HEK293T (cell line): ENCODE measurements at regions not wholly inside any gene's neighbourhood (a gene's known extent, or its start where the extent isn't known, plus 50 kb on each side); places are given as distances from the start of the nearest gene placed in this dataset.

Experiments
- CTCF ChIA-PET: fragments of 350-600 bp; formaldehyde crosslinking; extraction: SDS; loops from one replicate; lab custom pipeline; 2021; ENCODE audit warnings: antibody characterized with exemption, inconsistent platforms; lab: Yijun Ruan, JAX
- POLR2A ChIA-PET: fragments of 350-600 bp; formaldehyde crosslinking; extraction: SDS; loops from one replicate; lab custom pipeline; 2020; ENCODE audit warnings: antibody characterized with exemption, inconsistent platforms; lab: Yijun Ruan, JAX
- DNase-seq: peaks from one replicate; pipeline ENCODE4 v3.0.0; 2012; ENCODE audit warnings: mixed read lengths; ENCODE audit errors: extremely low spot score
- ARNT ChIP-seq: fragments of 450-650 bp; IDR thresholded peaks from 2 replicates; pipeline ENCODE4 v1.6.1; 2017; ENCODE audit warnings: mild to moderate bottlenecking
- BHLHE40 ChIP-seq: fragments of 450-650 bp; IDR thresholded peaks from 2 replicates; pipeline ENCODE4 v1.6.1; 2016; ENCODE audit warnings: mild to moderate bottlenecking, moderate library complexity, borderline replicate concordance
- CTBP1 ChIP-seq: fragments of 450-650 bp; IDR thresholded peaks from 2 replicates; pipeline ENCODE4 v1.6.1; 2016; ENCODE audit warnings: borderline replicate concordance
- ELF4 ChIP-seq: fragments of 450-650 bp; IDR thresholded peaks from 2 replicates; pipeline ENCODE4 v1.6.1; 2017; ENCODE audit warnings: antibody characterized with exemption
- FOXA1 ChIP-seq: fragments of 450-650 bp; IDR thresholded peaks from 2 replicates; pipeline ENCODE4 v1.6.1; 2016; ENCODE audit warnings: mild to moderate bottlenecking
- FOXK2 ChIP-seq: fragments of 450-650 bp; IDR thresholded peaks from 2 replicates; pipeline ENCODE4 v1.6.1; 2016; ENCODE audit warnings: mild to moderate bottlenecking
- FOXM1 ChIP-seq: fragments of 450-650 bp; IDR thresholded peaks from 2 replicates; pipeline ENCODE4 v1.6.1; 2017; ENCODE audit warnings: mild to moderate bottlenecking, borderline replicate concordance
- HDGF ChIP-seq: fragments of 450-650 bp; IDR thresholded peaks from 2 replicates; pipeline ENCODE4 v1.6.1; 2017; ENCODE audit warnings: antibody characterized with exemption, borderline replicate concordance
- L3MBTL2 ChIP-seq: fragments of 450-650 bp; conservative IDR thresholded peaks from 2 replicates; pipeline ENCODE4 v1.6.1; 2016; ENCODE audit warnings: mild to moderate bottlenecking
- LEF1 ChIP-seq: fragments of 450-650 bp; IDR thresholded peaks from 2 replicates; pipeline ENCODE4 v1.6.1; 2017; ENCODE audit warnings: mild to moderate bottlenecking, borderline replicate concordance
- NFRKB ChIP-seq: fragments of 450-650 bp; IDR thresholded peaks from 2 replicates; pipeline ENCODE4 v1.6.1; 2016; ENCODE audit warnings: mild to moderate bottlenecking, moderate library complexity
- PKNOX1 ChIP-seq: fragments of 450-650 bp; IDR thresholded peaks from 2 replicates; pipeline ENCODE4 v1.6.1; 2016
- SP1 ChIP-seq: fragments of 450-650 bp; IDR thresholded peaks from 2 replicates; pipeline ENCODE4 v1.6.1; 2017
- SUZ12 ChIP-seq: fragments of 450-650 bp; IDR thresholded peaks from 2 replicates; pipeline ENCODE4 v1.6.1; 2016; ENCODE audit warnings: mild to moderate bottlenecking
- TARDBP ChIP-seq: fragments of 450-650 bp; IDR thresholded peaks from 2 replicates; pipeline ENCODE4 v1.6.1; 2016
- ZNF384 ChIP-seq: fragments of 450-650 bp; IDR thresholded peaks from 2 replicates; pipeline ENCODE4 v1.6.1; 2016

GRCh38 chr2:8543383-8544170 is 138.3 kb upstream of the ID2 start:
- TF ChIP-seq PKNOX1 (no peak), FOXM1 (no peak), FOXK2 (no peak), ZNF384 (no peak), ARNT (no peak), BHLHE40 (no peak), ELF4 (no peak), SUZ12 (no peak), NFRKB (no peak)
- CTCF ChIA-PET = no interaction called here

GRCh38 chr2:8544171-8544785 is 137.6 kb upstream of the ID2 start:
- no peak for DNase-seq
- no peak for TF ChIP-seq FOXM1
- no peak for TF ChIP-seq PKNOX1
- TF ChIP-seq NFRKB = no peak
- no peak for TF ChIP-seq LEF1
- no peak for TF ChIP-seq ZNF384
- no peak for TF ChIP-seq FOXK2
- no peak for TF ChIP-seq HDGF
- no peak for TF ChIP-seq TARDBP
- TF ChIP-seq ELF4 = no peak
- TF ChIP-seq SP1 = no peak
- no peak for TF ChIP-seq ARNT
- TF ChIP-seq L3MBTL2 = no peak
- no peak for TF ChIP-seq FOXA1
- no peak for TF ChIP-seq SUZ12
- TF ChIP-seq CTBP1 = no peak
- TF ChIP-seq BHLHE40 = no peak
- POLR2A ChIA-PET = interaction anchor here (1.9 kb wide), 1 partner anchor 138 kb away, joined by 6 read pairs; the partner anchor contains the start of gene ID2
- CTCF ChIA-PET = no interaction called here

More at GRCh38 chr2:8543383-8544170, 138.3 kb upstream of the ID2 start:
- DNase-seq = no peak
- POLR2A ChIA-PET = interaction anchor here (1.9 kb wide), 1 partner anchor 138 kb away, joined by 6 read pairs; the partner anchor contains the start of gene ID2

- no peak for DNase-seq
- POLR2A ChIA-PET = no interaction called here
Observed at GRCh38 chr2:8544786-8545694, 136.8 kb upstream of the ID2 start.

GRCh38 chr2:8545695-8546611 is 135.9 kb upstream of the ID2 start:
- POLR2A ChIA-PET = no interaction called here
- DNase-seq = no peak
- CTCF ChIA-PET = no interaction called here

More at GRCh38 chr2:8544786-8545694, 136.8 kb upstream of the ID2 start:
- TF ChIP-seq FOXM1 = no peak
- no peak for TF ChIP-seq L3MBTL2
- no peak for TF ChIP-seq SUZ12
- TF ChIP-seq ZNF384 = no peak
- no peak for TF ChIP-seq TARDBP
- no peak for TF ChIP-seq SP1
- TF ChIP-seq ELF4 = no peak
- TF ChIP-seq BHLHE40 = no peak
- TF ChIP-seq LEF1 = no peak
- no peak for TF ChIP-seq PKNOX1
- no peak for TF ChIP-seq HDGF
- no peak for TF ChIP-seq ARNT
- no peak for TF ChIP-seq FOXA1
- no peak for TF ChIP-seq FOXK2
- TF ChIP-seq CTBP1 = no peak
- TF ChIP-seq NFRKB = no peak
- CTCF ChIA-PET = no interaction called here

More at GRCh38 chr2:8545695-8546611, 135.9 kb upstream of the ID2 start:
- TF ChIP-seq ZNF384 = no peak
